ENCODE measurements at regions not wholly inside any gene's neighbourhood (a gene's known extent, or its start where the extent isn't known, plus 50 kb on each side); places are given as distances from the start of the nearest gene placed in this dataset.

DNA sequence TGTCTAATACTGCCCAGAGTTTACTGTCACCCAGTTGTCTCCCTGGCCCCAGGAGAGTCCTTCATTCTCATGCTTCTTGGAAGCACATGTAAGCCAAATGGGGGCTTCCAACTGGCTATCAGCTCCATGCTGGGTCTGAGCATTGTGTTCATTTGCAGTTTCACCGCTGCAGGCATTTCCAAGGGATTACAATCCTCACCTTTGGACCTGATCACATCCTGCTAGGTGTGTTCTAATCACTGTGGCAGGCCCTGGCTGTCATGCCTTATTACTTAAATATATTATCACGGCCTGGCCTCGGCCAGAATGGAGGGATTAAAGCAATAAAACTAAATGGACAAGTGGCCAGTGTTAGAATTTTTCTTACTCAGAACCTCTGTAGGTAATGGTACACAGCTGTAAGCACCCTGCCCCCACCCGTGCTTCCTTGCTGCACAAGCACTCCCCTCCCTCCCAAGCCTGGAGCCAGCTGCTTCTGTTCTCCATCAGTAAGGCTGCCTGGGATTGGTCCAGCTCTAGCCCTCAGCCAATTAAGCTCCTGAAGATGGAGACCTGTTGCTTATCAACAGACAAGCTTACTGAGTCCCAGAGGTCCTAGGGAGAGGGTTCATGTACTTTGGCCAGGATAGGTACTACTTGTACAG, 175.9 kb upstream of the RBM19 start:
- Histone ChIP-seq H3K9me3 (no peaks in the 10 kb centered on the region), H3K36me3 (no peaks in the 10 kb centered on the region), H3K27me3 (no peaks in the 10 kb centered on the region), H3K4me1 (no peaks in the 10 kb centered on the region), H3K27ac (no peak overlapping the region), H3K4me3 (no peak overlapping the region)
- intact Hi-C loops (cut with DNase I; ENCODE audit: low total_unique reads) = no loop called here
- TF ChIP-seq, protein P1, sequence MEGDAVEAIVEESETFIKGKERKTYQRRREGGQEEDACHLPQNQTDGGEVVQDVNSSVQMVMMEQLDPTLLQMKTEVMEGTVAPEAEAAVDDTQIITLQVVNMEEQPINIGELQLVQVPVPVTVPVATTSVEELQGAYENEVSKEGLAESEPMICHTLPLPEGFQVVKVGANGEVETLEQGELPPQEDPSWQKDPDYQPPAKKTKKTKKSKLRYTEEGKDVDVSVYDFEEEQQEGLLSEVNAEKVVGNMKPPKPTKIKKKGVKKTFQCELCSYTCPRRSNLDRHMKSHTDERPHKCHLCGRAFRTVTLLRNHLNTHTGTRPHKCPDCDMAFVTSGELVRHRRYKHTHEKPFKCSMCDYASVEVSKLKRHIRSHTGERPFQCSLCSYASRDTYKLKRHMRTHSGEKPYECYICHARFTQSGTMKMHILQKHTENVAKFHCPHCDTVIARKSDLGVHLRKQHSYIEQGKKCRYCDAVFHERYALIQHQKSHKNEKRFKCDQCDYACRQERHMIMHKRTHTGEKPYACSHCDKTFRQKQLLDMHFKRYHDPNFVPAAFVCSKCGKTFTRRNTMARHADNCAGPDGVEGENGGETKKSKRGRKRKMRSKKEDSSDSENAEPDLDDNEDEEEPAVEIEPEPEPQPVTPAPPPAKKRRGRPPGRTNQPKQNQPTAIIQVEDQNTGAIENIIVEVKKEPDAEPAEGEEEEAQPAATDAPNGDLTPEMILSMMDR (IDR thresholded peaks at IDR 0.05) = no peak
- no peak for TF ChIP-seq POLR2A (IDR thresholded peaks at IDR 0.05)
- no peak for DNase-seq

GRCh38 chr12:114140576-114140975, 174.5 kb upstream of the RBM19 start:
- Histone ChIP-seq H3K4me3 (no peak overlapping the region), H3K27me3 (no peaks in the 10 kb centered on the region), H3K36me3 (no peaks in the 10 kb centered on the region), H3K9me3 (no peaks in the 10 kb centered on the region), H3K4me1 (no peaks in the 10 kb centered on the region), H3K27ac (no peak overlapping the region)
- DNase-seq = no peak
- intact Hi-C loops (cut with DNase I; ENCODE audit: low total_unique reads) = no loop called here
- no peak for TF ChIP-seq POLR2A (IDR thresholded peaks at IDR 0.05)

DNA sequence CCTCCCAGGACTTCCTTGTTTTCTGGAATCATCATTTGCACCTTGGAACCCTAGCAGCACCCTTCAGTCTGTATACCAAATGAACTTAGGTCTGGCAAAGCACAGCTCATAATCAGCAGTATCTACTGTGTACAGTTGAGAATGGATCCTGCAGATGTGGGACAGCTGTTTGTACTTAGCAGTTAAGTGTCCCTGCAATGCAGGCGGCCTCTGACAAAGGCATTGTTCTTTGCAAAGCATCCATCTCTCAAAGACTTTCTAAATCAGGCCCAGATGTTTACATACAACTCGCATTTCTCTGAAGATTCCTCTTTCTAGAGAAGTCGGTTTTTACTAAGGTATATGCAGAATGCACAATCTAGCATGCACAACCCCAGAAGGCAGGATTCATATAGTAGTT, 170.5 kb upstream of the RBM19 start:
- intact Hi-C loops (cut with DNase I; ENCODE audit: low total_unique reads) = no loop called here
- TF ChIP-seq POLR2A (IDR thresholded peaks at IDR 0.05) = no peak
- TF ChIP-seq, protein P1 (IDR thresholded peaks at IDR 0.05) = no peak
- H3K36me3 ChIP-seq = no peaks in the 10 kb centered on the region

GRCh38 chr12:114134922-114135321, 168.8 kb upstream of the RBM19 start:
- no peaks in the 10 kb centered on the region for H3K4me1 ChIP-seq
- H3K36me3 ChIP-seq = no peaks in the 10 kb centered on the region
- intact Hi-C loops (cut with DNase I; ENCODE audit: low total_unique reads) = no loop called here
- no peaks in the 10 kb centered on the region for H3K9me3 ChIP-seq
- TF ChIP-seq, protein P1 (IDR thresholded peaks at IDR 0.05) = no peak
- no peak for TF ChIP-seq POLR2A (IDR thresholded peaks at IDR 0.05)
- H3K27ac ChIP-seq = no peak overlapping the region
- no peak overlapping the region for H3K4me3 ChIP-seq
- no peaks in the 10 kb centered on the region for H3K27me3 ChIP-seq
- DNase-seq = no peak

More for the DNA sequence above, 170.5 kb upstream of the RBM19 start:
- Histone ChIP-seq H3K9me3 (no peaks in the 10 kb centered on the region), H3K27me3 (no peaks in the 10 kb centered on the region), H3K4me1 (no peaks in the 10 kb centered on the region), H3K4me3 (no peak overlapping the region), H3K27ac (no peak overlapping the region)
- no peak for DNase-seq

- Histone ChIP-seq H3K4me1 (no peaks in the 10 kb centered on the region), H3K9me3 (no peaks in the 10 kb centered on the region), H3K36me3 (no peaks in the 10 kb centered on the region), H3K27me3 (no peaks in the 10 kb centered on the region), H3K4me3 (no peak overlapping the region), H3K27ac (no peak overlapping the region)
- TF ChIP-seq POLR2A (IDR thresholded peaks at IDR 0.05) = no peak
- TF ChIP-seq, protein P1 (IDR thresholded peaks at IDR 0.05) = no peak
- intact Hi-C loops (cut with DNase I; ENCODE audit: low total_unique reads) = no loop called here
- DNase-seq = no peak
Observed at GRCh38 chr12:114131824-114132223, 165.7 kb upstream of the RBM19 start.

GRCh38 chr12:114123108-114123507, 157.0 kb upstream of the RBM19 start:
- Histone ChIP-seq H3K9me3 (no peaks in the 10 kb centered on the region), H3K27me3 (no peaks in the 10 kb centered on the region), H3K36me3 (no peaks in the 10 kb centered on the region), H3K27ac (no peak overlapping the region), H3K4me3 (no peak overlapping the region), H3K4me1 (no peaks in the 10 kb centered on the region)
- TF ChIP-seq POLR2A (IDR thresholded peaks at IDR 0.05) = no peak
- TF ChIP-seq, protein P1 (IDR thresholded peaks at IDR 0.05) = no peak
- intact Hi-C loops (cut with DNase I; ENCODE audit: low total_unique reads) = no loop called here
- no peak for DNase-seq

All from uterus (tissue), 3 donors.